ENCODE measurements at regions not wholly inside any gene's neighbourhood (a gene's known extent, or its start where the extent isn't known, plus 50 kb on each side); places are given as distances from the start of the nearest gene placed in this dataset.

DNA sequence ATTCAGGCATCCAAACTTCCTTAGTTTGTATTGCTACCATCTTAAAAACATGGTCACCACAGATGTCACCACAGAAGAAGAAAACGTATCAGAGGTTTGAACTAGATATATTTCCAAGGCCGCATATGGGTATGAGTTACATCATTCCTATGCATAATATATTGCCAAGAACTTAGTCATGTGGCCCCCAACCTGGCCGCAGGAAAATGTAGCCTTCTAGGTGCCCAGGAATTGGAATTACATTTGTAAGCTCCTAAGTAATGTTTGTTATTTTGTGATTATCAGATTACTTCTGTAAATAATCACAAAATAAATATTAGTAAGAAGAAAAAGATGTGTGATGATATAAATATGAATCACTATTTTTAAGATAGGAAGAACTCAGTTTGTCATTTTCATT is 351.4 kb downstream of the ISL1 start:
- TF ChIP-seq, protein P1, sequence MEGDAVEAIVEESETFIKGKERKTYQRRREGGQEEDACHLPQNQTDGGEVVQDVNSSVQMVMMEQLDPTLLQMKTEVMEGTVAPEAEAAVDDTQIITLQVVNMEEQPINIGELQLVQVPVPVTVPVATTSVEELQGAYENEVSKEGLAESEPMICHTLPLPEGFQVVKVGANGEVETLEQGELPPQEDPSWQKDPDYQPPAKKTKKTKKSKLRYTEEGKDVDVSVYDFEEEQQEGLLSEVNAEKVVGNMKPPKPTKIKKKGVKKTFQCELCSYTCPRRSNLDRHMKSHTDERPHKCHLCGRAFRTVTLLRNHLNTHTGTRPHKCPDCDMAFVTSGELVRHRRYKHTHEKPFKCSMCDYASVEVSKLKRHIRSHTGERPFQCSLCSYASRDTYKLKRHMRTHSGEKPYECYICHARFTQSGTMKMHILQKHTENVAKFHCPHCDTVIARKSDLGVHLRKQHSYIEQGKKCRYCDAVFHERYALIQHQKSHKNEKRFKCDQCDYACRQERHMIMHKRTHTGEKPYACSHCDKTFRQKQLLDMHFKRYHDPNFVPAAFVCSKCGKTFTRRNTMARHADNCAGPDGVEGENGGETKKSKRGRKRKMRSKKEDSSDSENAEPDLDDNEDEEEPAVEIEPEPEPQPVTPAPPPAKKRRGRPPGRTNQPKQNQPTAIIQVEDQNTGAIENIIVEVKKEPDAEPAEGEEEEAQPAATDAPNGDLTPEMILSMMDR (IDR thresholded peaks at IDR 0.05) = no peak
- TF ChIP-seq POLR2A (IDR thresholded peaks at IDR 0.05) (no peak), POLR2AphosphoS5 (IDR thresholded peaks at IDR 0.05) (no peak), EP300 (IDR thresholded peaks at IDR 0.05) (no peak)

Measured in upper lobe of left lung (tissue), 4 donors.